NCI-H1417 treated with DMSO at 0.1 percent for 48 hours (cell line): ENCODE measurements at regions not wholly inside any gene's neighbourhood (a gene's known extent, or its start where the extent isn't known, plus 50 kb on each side); places are given as distances from the start of the nearest gene placed in this dataset.
"Not testable (repeated sequence)": the region's sequence is repeated elsewhere in the genome, so short reads cannot be mapped to it uniquely, and the experiment has no call there.

ENCODE experiments used
- DNase-seq: peaks from one replicate; lab custom pipeline; 2025; lab: John Stamatoyannopoulos, UW

DNA sequence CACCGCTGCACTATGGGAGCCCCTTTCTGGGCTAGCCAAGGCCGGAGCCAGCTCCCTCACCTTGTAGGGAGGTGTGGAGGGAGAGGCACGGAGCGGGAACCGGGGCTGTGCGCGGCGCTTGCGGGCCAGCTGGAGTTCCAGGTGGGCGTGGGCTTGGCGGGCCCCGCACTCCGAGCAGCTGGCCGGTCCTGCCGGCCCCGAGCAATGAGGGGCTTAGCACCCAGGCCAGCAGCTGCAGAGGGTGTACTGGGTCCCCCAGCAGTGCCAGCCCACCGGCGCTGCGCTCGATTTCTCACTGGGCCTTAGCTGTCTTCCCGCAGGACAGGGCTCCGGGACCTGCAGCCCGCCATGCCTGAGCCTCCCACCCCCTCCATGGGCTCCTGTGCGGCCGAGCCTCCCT, 53.3 kb upstream of the NID2 start:
- DNase-seq: not testable (repeated sequence)

DNA sequence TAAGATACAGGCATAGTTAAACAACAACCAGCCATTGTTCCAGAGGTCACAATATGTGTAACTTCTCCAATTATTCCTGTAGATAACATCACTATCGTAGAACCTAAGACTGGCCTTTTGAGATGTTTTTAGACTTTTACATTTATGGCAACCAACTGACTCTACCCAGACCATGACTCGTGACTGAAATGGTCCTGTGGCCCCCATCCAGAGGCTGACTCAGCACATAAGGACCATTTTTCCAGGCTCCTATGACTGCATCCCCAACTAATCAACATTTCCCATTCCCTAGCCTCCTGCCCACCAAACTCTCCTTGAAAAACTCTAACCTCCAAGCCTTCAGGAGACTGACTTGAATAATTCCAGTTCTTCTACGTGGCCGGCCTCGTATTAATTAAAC, 52.6 kb upstream of the NID2 start:
- DNase-seq: no peak

DNA sequence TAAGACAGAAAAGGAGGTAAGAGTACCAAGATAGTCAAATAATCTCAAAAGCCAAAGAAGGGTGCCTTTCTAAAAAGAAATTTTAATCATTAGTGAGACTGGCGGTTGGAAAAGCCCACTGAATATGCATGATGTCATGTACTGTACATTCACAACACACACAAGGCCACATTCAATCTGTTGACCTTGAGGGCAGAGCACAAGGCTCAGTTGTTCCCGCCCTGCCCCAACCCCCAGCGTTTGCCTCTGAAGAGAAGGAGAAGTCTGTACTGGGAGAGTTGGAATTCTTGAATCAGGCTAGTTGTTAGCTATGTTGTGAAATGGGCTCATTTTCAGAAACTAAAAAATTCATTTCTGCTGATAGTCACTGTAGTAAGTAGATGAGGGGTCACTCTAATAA, 50.2 kb upstream of the NID2 start:
- DNase-seq: no peak
